Uterus (tissue), 2 donors: ENCODE measurements at regions not wholly inside any gene's neighbourhood (a gene's known extent, or its start where the extent isn't known, plus 50 kb on each side); places are given as distances from the start of the nearest gene placed in this dataset.

Experiments
- POLR2A ChIP-seq, 2 donors: fragments of 450-650 bp; IDR thresholded peaks; one replicate each; pipeline ENCODE4 v1.6.1; 2016; ENCODE audit warnings: antibody characterized with exemption in 2 of 2, mild to moderate bottlenecking in 1 of 2, moderate library complexity in 1 of 2
- TF ChIP-seq, protein P1 (sequence below), 4 experiments: fragments of 200-600 bp in 2 of 4; fragments of 450-650 bp in 2 of 4; sonication (generic) in 2 of 4; IDR thresholded peaks; one replicate each; pipeline ENCODE4 v1.5.1; 2016 to 2019; ENCODE audit warnings: antibody characterized with exemption in 4 of 4, mild to moderate bottlenecking in 2 of 4, moderate library complexity in 1 of 4

DNA sequence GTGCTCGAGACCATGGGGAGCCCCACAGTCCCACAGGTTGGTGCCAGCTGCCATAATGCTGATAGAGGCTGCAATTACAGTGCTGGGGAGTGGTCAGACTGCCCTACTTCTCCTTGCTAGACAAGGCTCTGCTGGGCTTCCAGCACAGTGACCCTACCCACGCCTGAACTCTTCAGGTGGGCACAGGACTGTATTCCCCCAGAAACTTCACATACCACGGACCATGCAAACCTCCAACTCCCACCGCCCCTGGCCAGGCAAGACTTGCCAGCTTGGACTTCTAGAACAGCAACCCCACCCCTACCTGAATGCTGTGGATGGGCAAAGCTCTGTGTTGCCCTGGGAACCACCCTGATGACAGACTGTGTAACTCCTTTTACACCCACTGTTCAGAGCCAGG lies 885.3 kb downstream of the SI start:
- TF ChIP-seq POLR2A (IDR thresholded peaks at IDR 0.05) = no peak
- TF ChIP-seq, protein P1, sequence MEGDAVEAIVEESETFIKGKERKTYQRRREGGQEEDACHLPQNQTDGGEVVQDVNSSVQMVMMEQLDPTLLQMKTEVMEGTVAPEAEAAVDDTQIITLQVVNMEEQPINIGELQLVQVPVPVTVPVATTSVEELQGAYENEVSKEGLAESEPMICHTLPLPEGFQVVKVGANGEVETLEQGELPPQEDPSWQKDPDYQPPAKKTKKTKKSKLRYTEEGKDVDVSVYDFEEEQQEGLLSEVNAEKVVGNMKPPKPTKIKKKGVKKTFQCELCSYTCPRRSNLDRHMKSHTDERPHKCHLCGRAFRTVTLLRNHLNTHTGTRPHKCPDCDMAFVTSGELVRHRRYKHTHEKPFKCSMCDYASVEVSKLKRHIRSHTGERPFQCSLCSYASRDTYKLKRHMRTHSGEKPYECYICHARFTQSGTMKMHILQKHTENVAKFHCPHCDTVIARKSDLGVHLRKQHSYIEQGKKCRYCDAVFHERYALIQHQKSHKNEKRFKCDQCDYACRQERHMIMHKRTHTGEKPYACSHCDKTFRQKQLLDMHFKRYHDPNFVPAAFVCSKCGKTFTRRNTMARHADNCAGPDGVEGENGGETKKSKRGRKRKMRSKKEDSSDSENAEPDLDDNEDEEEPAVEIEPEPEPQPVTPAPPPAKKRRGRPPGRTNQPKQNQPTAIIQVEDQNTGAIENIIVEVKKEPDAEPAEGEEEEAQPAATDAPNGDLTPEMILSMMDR (IDR thresholded peaks at IDR 0.05) = no peak
